ENCODE measurements at regions not wholly inside any gene's neighbourhood (a gene's known extent, or its start where the extent isn't known, plus 50 kb on each side); places are given as distances from the start of the nearest gene placed in this dataset.
A peak's percentile ranks its signal among the peaks of the same experiment; 100 is the strongest.

- POLR2A ChIA-PET = no interaction called here
- H3K9ac ChIP-seq (ENCODE audit: control insufficient read depth, insufficient read depth, low read length) = no peak overlapping the region
- 0 out of 2 replicates have a peak overlapping the region, but pooled peaks have one; percentile 11 for H3K27ac ChIP-seq (ENCODE audit: control insufficient read depth, insufficient read depth)
- no peaks in the 10 kb centered on the region for H4K20me1 ChIP-seq (ENCODE audit: control insufficient read depth, insufficient read depth)
- DNase-seq (ENCODE audit: low read depth, low spot score) (peak; percentile 51), FAIRE-seq (peak; percentile 82), ATAC-seq (peak; percentile 91)
- 6% methylated on average over 5 of the region's 5 CpGs for WGBS (ENCODE audit: insufficient coverage, insufficient replicate concordance, low lambda C conversion rate, missing lambda C conversion rate)
- H3K79me2 ChIP-seq (ENCODE audit: control insufficient read depth, insufficient read depth, low read length) = no peaks in the 10 kb centered on the region
- RAD21 ChIA-PET (ENCODE audit: unreplicated experiment) = interaction anchor here (1.0 to 1.1 kb wide), 2 partner anchors 10 to 32 kb away, joined by 3 to 5 read pairs; no protein-coding TSS in a partner anchor
- H3K27me3 ChIP-seq (replicated peaks in 1 of 2; ENCODE audit: control insufficient read depth in 2 of 2, insufficient read depth in 2 of 2, low read length in 1 of 2) = no peaks in the 10 kb centered on the region
- intact Hi-C loops (cut with micrococcal nuclease; ENCODE audit: unreplicated experiment) = no loop called here
- in situ Hi-C loops (cut with MboI) = no loop called here
- peak overlapping the region; percentile 16; the same call in 1 of the 2 replicates for H3K4me3 ChIP-seq
- peak overlapping the region; percentile 61 for H3K4me2 ChIP-seq (ENCODE audit: control insufficient read depth, insufficient read depth)
- H3K36me3 ChIP-seq (ENCODE audit: control insufficient read depth in 2 of 2, insufficient read depth in 2 of 2, low read length in 1 of 2) = no peaks in the 10 kb centered on the region
- no TSS peak for BruUV-seq (replicated peaks)
- peaks cover 7% of the 10 kb centered on the region; the same call in 1 of the 2 replicates for H3K4me1 ChIP-seq (ENCODE audit: control insufficient read depth, insufficient read depth, low read length)
- no peaks in the 10 kb centered on the region for H3K9me3 ChIP-seq (replicated peaks; ENCODE audit: control insufficient read depth, insufficient read depth, low read length)
- SMC1A ChIA-PET (ENCODE audit: uncharacterized antibody, unreplicated experiment) = interaction anchor here (0.6 to 1.3 kb wide), 4 partner anchors 10 to 206 kb away, joined by 3 to 7 read pairs (median 3); no protein-coding TSS in a partner anchor
- CTCF ChIA-PET = no interaction called here
- H2AFZ ChIP-seq (ENCODE audit: control insufficient read depth, low read depth, low read length) = peak overlapping the region; percentile 40
- TF ChIP-seq RCOR1 (conservative IDR thresholded peaks at IDR 0.05; ENCODE audit: low read depth, low read length) = no peak
- peak; percentile 26 to 40; a peak in 1 of 4 replicates for TF ChIP-seq IKZF2 (IDR thresholded peaks at IDR 0.05)
- TF ChIP-seq ESRRA (IDR thresholded peaks at IDR 0.05; ENCODE audit: low read length) = no peak
- no peak for TF ChIP-seq SMAD1 (IDR thresholded peaks at IDR 0.05; ENCODE audit: low read depth, partially characterized antibody)
- no peak for TF ChIP-seq EED (IDR thresholded peaks at IDR 0.05; ENCODE audit: low read depth)
- no peak for TF ChIP-seq SREBF2 (IDR thresholded peaks at IDR 0.05; ENCODE audit: low read length)
- no peak for TF ChIP-seq MEF2A (IDR thresholded peaks at IDR 0.05; ENCODE audit: insufficient read depth, low read depth, low read length)
- TF ChIP-seq EP300 (IDR thresholded peaks at IDR 0.05; ENCODE audit: borderline replicate concordance in 1 of 2, control insufficient read depth in 1 of 2, low read depth in 2 of 2, low read length in 2 of 2) = peak in 1 of 2 experiments; percentile 11; a peak in 1 of 4 replicates
- no peak for TF ChIP-seq MLLT1 (IDR thresholded peaks at IDR 0.05)
- no peak for TF ChIP-seq DPF2 (IDR thresholded peaks at IDR 0.05)
- TF ChIP-seq CHD1 (IDR thresholded peaks at IDR 0.05; ENCODE audit: low read depth, low read length) = no peak
- no peak for TF ChIP-seq RAD51 (IDR thresholded peaks at IDR 0.05)
- no peak for TF ChIP-seq ZNF217 (IDR thresholded peaks at IDR 0.05)
- no peak for TF ChIP-seq ZBTB33 (IDR thresholded peaks at IDR 0.05)
- no peak for TF ChIP-seq E2F4 (IDR thresholded peaks at IDR 0.05; ENCODE audit: low read depth, low read length)
- no peak for TF ChIP-seq NBN (IDR thresholded peaks at IDR 0.05)
- TF ChIP-seq MXI1 (IDR thresholded peaks at IDR 0.05; ENCODE audit: low read depth, low read length) = no peak
- TF ChIP-seq SMC3 (IDR thresholded peaks at IDR 0.05; ENCODE audit: borderline replicate concordance, low read length) = no peak
- no peak for TF ChIP-seq FOS (IDR thresholded peaks at IDR 0.05; ENCODE audit: borderline replicate concordance, extremely low read depth, insufficient read length)
Measured at GRCh38 chr1:193448682-193449461, 262.5 kb upstream of the B3GALT2 start.
